ENCODE measurements at regions not wholly inside any gene's neighbourhood (a gene's known extent, or its start where the extent isn't known, plus 50 kb on each side); places are given as distances from the start of the nearest gene placed in this dataset.

- H3K36me3 ChIP-seq (ENCODE audit: control insufficient read depth in 1 of 2, insufficient read depth in 2 of 2, low read length in 2 of 2): no peaks in the 10 kb centered on the region
- no peaks in the 10 kb centered on the region for H3K9me3 ChIP-seq (ENCODE audit: control insufficient read depth in 1 of 2, low read length in 2 of 2)
- H3K4me3 ChIP-seq (ENCODE audit: low read depth in 1 of 2, low read length in 2 of 2): no peak overlapping the region
- no peak overlapping the region for H3K27ac ChIP-seq (ENCODE audit: low read length)
- no peaks in the 10 kb centered on the region for H3K27me3 ChIP-seq (ENCODE audit: low read depth, low read length)
- no peaks in the 10 kb centered on the region for H3K4me1 ChIP-seq (ENCODE audit: control insufficient read depth in 1 of 2, insufficient read depth in 2 of 2, low read length in 2 of 2)
Observed at GRCh38 chr4:141406237-141406636, 185.5 kb downstream of the ZNF330 start.

GRCh38 chr4:141409556-141409955, 188.9 kb downstream of the ZNF330 start:
- H3K27me3 ChIP-seq (ENCODE audit: low read depth, low read length): no peaks in the 10 kb centered on the region
- no peaks in the 10 kb centered on the region for H3K36me3 ChIP-seq (ENCODE audit: control insufficient read depth in 1 of 2, insufficient read depth in 2 of 2, low read length in 2 of 2)
- no peak overlapping the region for H3K27ac ChIP-seq (ENCODE audit: low read length)
- no peaks in the 10 kb centered on the region for H3K9me3 ChIP-seq (ENCODE audit: control insufficient read depth in 1 of 2, low read length in 2 of 2)
- no peaks in the 10 kb centered on the region for H3K4me1 ChIP-seq (ENCODE audit: control insufficient read depth in 1 of 2, insufficient read depth in 2 of 2, low read length in 2 of 2)
- H3K4me3 ChIP-seq (ENCODE audit: low read depth in 1 of 2, low read length in 2 of 2): no peak overlapping the region

GRCh38 chr4:141410839-141411238, 190.1 kb downstream of the ZNF330 start:
- Histone ChIP-seq H3K9me3 (ENCODE audit: control insufficient read depth in 1 of 2, low read length in 2 of 2) (no peaks in the 10 kb centered on the region), H3K27ac (ENCODE audit: low read length) (no peak overlapping the region), H3K4me1 (ENCODE audit: control insufficient read depth in 1 of 2, insufficient read depth in 2 of 2, low read length in 2 of 2) (peaks cover 0 to 8% of the 10 kb centered on the region in 2 donors), H3K27me3 (ENCODE audit: low read depth, low read length) (no peaks in the 10 kb centered on the region), H3K4me3 (ENCODE audit: low read depth in 1 of 2, low read length in 2 of 2) (no peak overlapping the region), H3K36me3 (ENCODE audit: control insufficient read depth in 1 of 2, insufficient read depth in 2 of 2, low read length in 2 of 2) (no peaks in the 10 kb centered on the region)

DNA sequence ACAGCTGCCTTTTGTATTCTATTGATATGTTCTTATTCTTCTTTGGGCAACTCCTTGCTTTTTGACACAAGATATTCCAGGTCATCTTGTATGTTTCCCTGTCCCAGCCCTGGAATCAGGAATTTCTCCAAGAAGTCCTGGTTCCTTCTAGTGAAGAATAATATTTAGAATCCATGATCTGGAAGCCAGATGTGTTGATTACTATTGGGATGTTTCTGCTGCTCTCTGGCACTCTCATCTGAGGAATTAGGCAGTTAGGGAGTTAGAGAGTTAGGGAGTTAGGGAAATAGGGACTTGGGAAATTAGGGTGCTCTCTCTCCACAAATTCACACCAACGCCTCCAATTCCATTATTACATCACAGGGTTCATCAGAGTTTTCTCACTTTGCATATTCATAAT, 191.2 kb downstream of the ZNF330 start:
- Histone ChIP-seq H3K9me3 (ENCODE audit: control insufficient read depth in 1 of 2, low read length in 2 of 2) (no peaks in the 10 kb centered on the region), H3K27ac (ENCODE audit: low read length) (no peak overlapping the region), H3K4me3 (ENCODE audit: low read depth in 1 of 2, low read length in 2 of 2) (no peak overlapping the region), H3K36me3 (ENCODE audit: control insufficient read depth in 1 of 2, insufficient read depth in 2 of 2, low read length in 2 of 2) (no peaks in the 10 kb centered on the region), H3K4me1 (ENCODE audit: control insufficient read depth in 1 of 2, insufficient read depth in 2 of 2, low read length in 2 of 2) (peaks cover 0 to 12% of the 10 kb centered on the region in 2 donors), H3K27me3 (ENCODE audit: low read depth, low read length) (no peaks in the 10 kb centered on the region)

DNA sequence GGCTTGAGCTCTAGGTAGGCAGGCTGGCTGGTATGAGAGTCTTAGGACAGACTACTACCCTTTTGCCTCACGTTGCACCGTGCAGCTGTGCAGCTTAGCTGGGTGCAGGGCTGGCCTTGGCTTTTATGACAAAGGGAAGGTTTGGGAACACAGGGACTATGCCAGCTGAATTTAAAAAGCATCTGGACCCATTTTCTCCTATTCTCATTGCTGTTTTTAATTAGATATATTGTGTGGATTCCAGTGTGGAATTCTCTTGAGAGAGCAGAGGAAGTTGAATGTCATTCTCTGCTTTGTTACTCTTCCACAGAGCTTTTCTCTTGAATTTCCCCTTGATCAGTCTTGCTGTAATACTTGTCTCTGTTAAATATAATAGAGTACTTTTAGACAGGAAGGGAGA, 192.7 kb downstream of the ZNF330 start:
- H3K9me3 ChIP-seq (ENCODE audit: control insufficient read depth in 1 of 2, low read length in 2 of 2): no peaks in the 10 kb centered on the region
- peaks cover 0 to 12% of the 10 kb centered on the region in 2 donors for H3K4me1 ChIP-seq (ENCODE audit: control insufficient read depth in 1 of 2, insufficient read depth in 2 of 2, low read length in 2 of 2)
- H3K36me3 ChIP-seq (ENCODE audit: control insufficient read depth in 1 of 2, insufficient read depth in 2 of 2, low read length in 2 of 2): no peaks in the 10 kb centered on the region
- H3K27ac ChIP-seq (ENCODE audit: low read length): no peak overlapping the region
- no peaks in the 10 kb centered on the region for H3K27me3 ChIP-seq (ENCODE audit: low read depth, low read length)
- no peak overlapping the region for H3K4me3 ChIP-seq (ENCODE audit: low read depth in 1 of 2, low read length in 2 of 2)

DNA sequence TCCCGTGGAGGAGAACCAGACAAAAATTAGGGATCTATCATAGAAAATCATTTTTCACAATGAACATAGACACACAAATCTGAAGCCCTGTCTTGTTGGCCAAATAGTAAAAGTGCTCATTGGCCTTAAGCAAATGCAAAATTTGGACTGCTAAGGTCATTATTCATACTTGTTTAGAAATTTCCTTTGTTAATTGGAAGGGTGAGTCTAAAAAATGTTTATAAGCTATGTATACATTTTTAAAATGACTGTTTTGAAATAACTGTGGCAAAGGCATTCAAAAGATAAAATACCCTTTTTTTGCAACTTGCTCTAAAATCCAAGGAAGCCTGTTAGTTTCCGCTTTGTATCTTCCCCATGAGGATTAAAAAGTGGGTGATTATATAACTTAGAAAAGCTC, 195.0 kb downstream of the ZNF330 start:
- H3K27me3 ChIP-seq (ENCODE audit: low read depth, low read length): no peaks in the 10 kb centered on the region
- H3K4me3 ChIP-seq (ENCODE audit: low read depth in 1 of 2, low read length in 2 of 2): no peak overlapping the region
- H3K9me3 ChIP-seq (ENCODE audit: control insufficient read depth in 1 of 2, low read length in 2 of 2): no peaks in the 10 kb centered on the region
- no peak overlapping the region for H3K27ac ChIP-seq (ENCODE audit: low read length)
- peaks cover 0 to 12% of the 10 kb centered on the region in 2 donors for H3K4me1 ChIP-seq (ENCODE audit: control insufficient read depth in 1 of 2, insufficient read depth in 2 of 2, low read length in 2 of 2)
- no peaks in the 10 kb centered on the region for H3K36me3 ChIP-seq (ENCODE audit: control insufficient read depth in 1 of 2, insufficient read depth in 2 of 2, low read length in 2 of 2)

GRCh38 chr4:141416219-141416618, 195.5 kb downstream of the ZNF330 start:
- Histone ChIP-seq H3K36me3 (ENCODE audit: control insufficient read depth in 1 of 2, insufficient read depth in 2 of 2, low read length in 2 of 2) (no peaks in the 10 kb centered on the region), H3K4me3 (ENCODE audit: low read depth in 1 of 2, low read length in 2 of 2) (no peak overlapping the region), H3K4me1 (ENCODE audit: control insufficient read depth in 1 of 2, insufficient read depth in 2 of 2, low read length in 2 of 2) (peaks cover 0 to 12% of the 10 kb centered on the region in 2 donors), H3K27me3 (ENCODE audit: low read depth, low read length) (no peaks in the 10 kb centered on the region), H3K27ac (ENCODE audit: low read length) (no peak overlapping the region), H3K9me3 (ENCODE audit: control insufficient read depth in 1 of 2, low read length in 2 of 2) (no peaks in the 10 kb centered on the region)

- H3K27me3 ChIP-seq (ENCODE audit: low read depth, low read length): no peaks in the 10 kb centered on the region
- no peaks in the 10 kb centered on the region for H3K9me3 ChIP-seq (ENCODE audit: control insufficient read depth in 1 of 2, low read length in 2 of 2)
- H3K4me1 ChIP-seq (ENCODE audit: control insufficient read depth in 1 of 2, insufficient read depth in 2 of 2, low read length in 2 of 2): peaks cover 0 to 12% of the 10 kb centered on the region in 2 donors
- no peak overlapping the region for H3K27ac ChIP-seq (ENCODE audit: low read length)
- no peak overlapping the region for H3K4me3 ChIP-seq (ENCODE audit: low read depth in 1 of 2, low read length in 2 of 2)
- no peaks in the 10 kb centered on the region for H3K36me3 ChIP-seq (ENCODE audit: control insufficient read depth in 1 of 2, insufficient read depth in 2 of 2, low read length in 2 of 2)
Observed at GRCh38 chr4:141416677-141417363, 196.1 kb downstream of the ZNF330 start.

- peaks cover 0 to 12% of the 10 kb centered on the region in 2 donors for H3K4me1 ChIP-seq (ENCODE audit: control insufficient read depth in 1 of 2, insufficient read depth in 2 of 2, low read length in 2 of 2)
- H3K4me3 ChIP-seq (ENCODE audit: low read depth in 1 of 2, low read length in 2 of 2): no peak overlapping the region
- H3K36me3 ChIP-seq (ENCODE audit: control insufficient read depth in 1 of 2, insufficient read depth in 2 of 2, low read length in 2 of 2): no peaks in the 10 kb centered on the region
- no peaks in the 10 kb centered on the region for H3K27me3 ChIP-seq (ENCODE audit: low read depth, low read length)
- no peak overlapping the region for H3K27ac ChIP-seq (ENCODE audit: low read length)
- H3K9me3 ChIP-seq (ENCODE audit: control insufficient read depth in 1 of 2, low read length in 2 of 2): no peaks in the 10 kb centered on the region
Observed at GRCh38 chr4:141417387-141417786, 196.7 kb downstream of the ZNF330 start.

- Histone ChIP-seq H3K9me3 (ENCODE audit: control insufficient read depth in 1 of 2, low read length in 2 of 2) (no peaks in the 10 kb centered on the region), H3K36me3 (ENCODE audit: control insufficient read depth in 1 of 2, insufficient read depth in 2 of 2, low read length in 2 of 2) (no peaks in the 10 kb centered on the region), H3K4me1 (ENCODE audit: control insufficient read depth in 1 of 2, insufficient read depth in 2 of 2, low read length in 2 of 2) (no peaks in the 10 kb centered on the region), H3K4me3 (ENCODE audit: low read depth in 1 of 2, low read length in 2 of 2) (no peak overlapping the region), H3K27ac (ENCODE audit: low read length) (no peak overlapping the region), H3K27me3 (ENCODE audit: low read depth, low read length) (no peaks in the 10 kb centered on the region)
Observed at GRCh38 chr4:141425124-141425523, 204.4 kb downstream of the ZNF330 start.

DNA sequence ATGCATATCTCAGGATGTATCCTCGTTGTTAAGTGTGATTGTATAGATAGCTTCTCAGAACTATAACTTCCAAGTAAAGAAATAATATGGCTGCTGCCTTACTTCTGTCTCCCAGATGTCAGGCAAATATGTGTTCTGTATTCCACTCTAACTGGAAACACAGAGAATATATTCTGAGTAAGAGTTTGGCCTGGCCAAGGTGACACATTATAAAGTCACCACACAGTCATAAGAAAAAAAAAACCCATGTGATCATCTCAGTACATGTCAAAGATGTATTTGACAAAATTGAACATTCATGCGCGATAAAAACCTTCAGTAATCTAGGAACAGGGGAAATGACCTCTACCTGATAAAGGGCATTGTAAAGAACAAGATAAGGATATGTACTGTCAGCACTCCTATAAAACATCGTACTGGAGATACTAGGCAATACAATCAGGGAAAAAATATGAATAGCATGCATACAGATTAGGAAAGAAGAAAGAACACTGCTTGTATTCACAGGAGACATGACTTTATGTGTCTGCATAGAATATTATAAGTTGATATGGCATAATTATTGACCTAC, 207.1 kb downstream of the ZNF330 start:
- H3K27ac ChIP-seq (ENCODE audit: low read length): no peak overlapping the region

DNA sequence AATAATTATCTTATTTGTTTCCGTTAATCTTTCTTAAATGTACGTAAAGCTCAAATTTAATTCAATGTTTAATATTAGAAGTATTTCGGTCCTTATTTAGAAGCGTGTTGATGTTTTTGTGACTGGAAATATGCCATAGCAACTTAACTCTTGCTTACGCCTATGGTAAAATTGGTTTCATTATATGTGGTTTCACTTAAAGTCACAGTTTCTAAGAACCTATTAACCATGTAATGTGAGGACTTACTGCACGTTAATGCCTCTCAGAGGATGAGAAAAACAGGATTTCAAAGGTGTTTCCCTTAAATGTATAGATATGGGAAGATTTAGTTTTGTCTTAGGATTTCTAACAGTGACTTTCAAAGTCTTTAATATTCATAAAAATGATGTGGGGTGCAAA, 206.4 kb upstream of the IL15 start:
- Histone ChIP-seq H3K4me3 (ENCODE audit: low read depth in 1 of 2, low read length in 2 of 2) (no peak overlapping the region), H3K9me3 (ENCODE audit: control insufficient read depth in 1 of 2, low read length in 2 of 2) (no peaks in the 10 kb centered on the region), H3K4me1 (ENCODE audit: control insufficient read depth in 1 of 2, insufficient read depth in 2 of 2, low read length in 2 of 2) (no peaks in the 10 kb centered on the region), H3K27me3 (ENCODE audit: low read depth, low read length) (no peaks in the 10 kb centered on the region), H3K36me3 (ENCODE audit: control insufficient read depth in 1 of 2, insufficient read depth in 2 of 2, low read length in 2 of 2) (no peaks in the 10 kb centered on the region), H3K27ac (ENCODE audit: low read length) (no peak overlapping the region)

More for the DNA sequence above, 207.1 kb downstream of the ZNF330 start:
- Histone ChIP-seq H3K4me3 (ENCODE audit: low read depth in 1 of 2, low read length in 2 of 2) (no peak overlapping the region), H3K27me3 (ENCODE audit: low read depth, low read length) (no peaks in the 10 kb centered on the region), H3K4me1 (ENCODE audit: control insufficient read depth in 1 of 2, insufficient read depth in 2 of 2, low read length in 2 of 2) (no peaks in the 10 kb centered on the region), H3K9me3 (ENCODE audit: control insufficient read depth in 1 of 2, low read length in 2 of 2) (no peaks in the 10 kb centered on the region), H3K36me3 (ENCODE audit: control insufficient read depth in 1 of 2, insufficient read depth in 2 of 2, low read length in 2 of 2) (no peaks in the 10 kb centered on the region)
